ENCODE measurements at regions not wholly inside any gene's neighbourhood (a gene's known extent, or its start where the extent isn't known, plus 50 kb on each side); places are given as distances from the start of the nearest gene placed in this dataset.

GRCh38 chr4:182089326-182089725 is 153.9 kb upstream of the TENM3 start:
- WGBS, 5 donors = 75 to 84% (median 83%) methylated on average over 2 of the region's 2 CpGs
- TF ChIP-seq CTCF (IDR thresholded peaks at IDR 0.05 in 8 of 11, conservative IDR thresholded peaks at IDR 0.05 in 3 of 11) = no peak
- no peak for TF ChIP-seq POLR2AphosphoS5 (IDR thresholded peaks at IDR 0.05)
- TF ChIP-seq POLR2A (IDR thresholded peaks at IDR 0.05) = no peak
- no peak overlapping the region for H3K4me3 ChIP-seq
- no peaks in the 10 kb centered on the region for H3K9me3 ChIP-seq
- no peaks in the 10 kb centered on the region for H3K4me1 ChIP-seq
- no peaks in the 10 kb centered on the region for H3K36me3 ChIP-seq
- intact Hi-C loops (cut with DNase I; ENCODE audit: low total_unique reads) = no loop called here
- no peaks in the 10 kb centered on the region for H3K27me3 ChIP-seq (replicated peaks in 1 of 7)
- no peak for DNase-seq
- H3K27ac ChIP-seq = no peak overlapping the region

GRCh38 chr4:182090186-182090585 is 153.0 kb upstream of the TENM3 start:
- no peak for DNase-seq
- WGBS, 5 donors = 72 to 78% (median 73%) methylated on average over 5 of the region's 5 CpGs
- intact Hi-C loops (cut with DNase I; ENCODE audit: low total_unique reads) = no loop called here
- no peak overlapping the region for H3K4me3 ChIP-seq
- no peaks in the 10 kb centered on the region for H3K9me3 ChIP-seq
- TF ChIP-seq POLR2A (IDR thresholded peaks at IDR 0.05) (no peak), CTCF (IDR thresholded peaks at IDR 0.05 in 8 of 11, conservative IDR thresholded peaks at IDR 0.05 in 3 of 11) (no peak), POLR2AphosphoS5 (IDR thresholded peaks at IDR 0.05) (no peak)
- no peak overlapping the region for H3K27ac ChIP-seq
- no peaks in the 10 kb centered on the region for H3K4me1 ChIP-seq
- no peaks in the 10 kb centered on the region for H3K27me3 ChIP-seq (replicated peaks in 1 of 7)
- H3K36me3 ChIP-seq = no peaks in the 10 kb centered on the region

- Histone ChIP-seq H3K4me3 (no peak overlapping the region), H3K27ac (no peak overlapping the region), H3K9me3 (no peaks in the 10 kb centered on the region), H3K36me3 (no peaks in the 10 kb centered on the region), H3K4me1 (no peaks in the 10 kb centered on the region), H3K27me3 (replicated peaks in 1 of 7) (no peaks in the 10 kb centered on the region)
- no peak for DNase-seq
- WGBS, 5 donors = 78 to 84% (median 80%) methylated on average over 5 of the region's 5 CpGs
- intact Hi-C loops (cut with DNase I; ENCODE audit: low total_unique reads) = no loop called here
- no peak for TF ChIP-seq CTCF (IDR thresholded peaks at IDR 0.05 in 8 of 11, conservative IDR thresholded peaks at IDR 0.05 in 3 of 11)
- TF ChIP-seq POLR2A (IDR thresholded peaks at IDR 0.05) = no peak
- TF ChIP-seq POLR2AphosphoS5 (IDR thresholded peaks at IDR 0.05) = no peak
Measured at GRCh38 chr4:182091128-182091527, 152.1 kb upstream of the TENM3 start.

- no peak for DNase-seq
- intact Hi-C loops (cut with DNase I; ENCODE audit: low total_unique reads) = no loop called here
- Histone ChIP-seq H3K4me3 (no peak overlapping the region), H3K27me3 (replicated peaks in 1 of 7) (no peaks in the 10 kb centered on the region), H3K27ac (no peak overlapping the region), H3K4me1 (no peaks in the 10 kb centered on the region), H3K9me3 (peaks cover 0 to 12% (median 0%) of the 10 kb centered on the region in 8 donors), H3K36me3 (no peaks in the 10 kb centered on the region)
- TF ChIP-seq POLR2AphosphoS5 (IDR thresholded peaks at IDR 0.05) = no peak
- no peak for TF ChIP-seq POLR2A (IDR thresholded peaks at IDR 0.05)
- no peak for TF ChIP-seq CTCF (IDR thresholded peaks at IDR 0.05 in 8 of 11, conservative IDR thresholded peaks at IDR 0.05 in 3 of 11)
- 64 to 80% (median 69%) methylated on average over 7 of the region's 7 CpGs for WGBS, 5 donors
Measured at GRCh38 chr4:182093431-182093831, 149.8 kb upstream of the TENM3 start.
